Cardiac muscle cell (in vitro differentiated cells and primary cell): ENCODE measurements at regions not wholly inside any gene's neighbourhood (a gene's known extent, or its start where the extent isn't known, plus 50 kb on each side); places are given as distances from the start of the nearest gene placed in this dataset.
"Not testable (repeated sequence)": the region's sequence is repeated elsewhere in the genome, so short reads cannot be mapped to it uniquely, and the experiment has no call there.

Experiments
- DNase-seq, 2 donors: peaks; one replicate each; pipeline versions ENCODE4 v3.0.0 to v3.0.0-alpha.2; 2010 to 2017; ENCODE audit warnings: low read depth in 1 of 2, low spot score in 1 of 2
- H3K27ac ChIP-seq: fragments of 200-600 bp; sonication (generic); 2 replicates; pipeline ENCODE4 v1.5.1; 2016
- H3K27me3 ChIP-seq: fragments of 200-600 bp; sonication (generic); 2 replicates; pipeline ENCODE4 v1.6.0; 2016; ENCODE audit warnings: control low read depth
- H3K36me3 ChIP-seq: fragments of 200-600 bp; sonication (generic); 2 replicates; pipeline ENCODE4 v1.5.1; 2016; ENCODE audit warnings: control low read depth
- H3K4me1 ChIP-seq: fragments of 200-600 bp; sonication (generic); 2 replicates; pipeline ENCODE4 v1.8.1; 2017; ENCODE audit warnings: low read depth, mild to moderate bottlenecking, mixed run types
- H3K4me3 ChIP-seq: fragments of 200-600 bp; sonication (generic); 2 replicates; pipeline ENCODE4 v1.5.1; 2016; ENCODE audit warnings: mild to moderate bottlenecking
- H3K9me3 ChIP-seq: fragments of 200-600 bp; sonication (generic); 2 replicates; pipeline ENCODE4 v1.5.1; 2017; ENCODE audit warnings: low read depth, mild to moderate bottlenecking, control low read depth
- CTCF ChIP-seq: IDR thresholded peaks from 2 replicates; pipeline ENCODE4 v1.5.1; 2012; ENCODE audit warnings: low read depth, mild to moderate bottlenecking, low read length

- not testable (repeated sequence) for H3K4me3 ChIP-seq, H3K4me1 ChIP-seq, H3K27me3 ChIP-seq, H3K27ac ChIP-seq, H3K36me3 ChIP-seq, H3K9me3 ChIP-seq, DNase-seq
- peak; percentile 4 for TF ChIP-seq CTCF
Observed at GRCh38 chr19:31484858-31485410, 135.7 kb upstream of the TSHZ3 start.

- DNase-seq, result no peak
Observed at GRCh38 chr19:31485472-31485871, 136.2 kb upstream of the TSHZ3 start.

DNA sequence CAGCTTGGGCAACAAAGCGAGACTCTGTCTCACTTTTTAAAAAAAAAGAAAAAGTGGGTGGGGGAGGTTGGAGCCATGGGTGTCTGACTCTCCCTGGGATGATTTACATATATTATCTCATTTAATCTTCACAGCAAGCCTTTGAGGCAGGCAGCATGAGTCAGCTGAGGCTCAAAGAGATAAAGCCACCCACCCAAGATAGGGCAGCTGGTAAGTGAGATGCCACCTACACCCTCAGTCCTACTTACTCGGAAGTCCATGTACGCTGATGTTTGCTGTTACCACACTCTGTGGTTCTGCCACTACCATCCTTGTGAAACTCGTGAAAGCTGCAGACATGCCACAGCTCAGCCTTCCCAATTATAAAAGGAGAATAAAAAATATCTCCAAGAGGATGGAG lies 142.0 kb upstream of the TSHZ3 start:
- H3K36me3 ChIP-seq, result no peaks in the 10 kb centered on the region
- H3K4me3 ChIP-seq, result no peak overlapping the region
- peak in 1 of 2 donors; percentile 48 for DNase-seq
- H3K9me3 ChIP-seq, result no peaks in the 10 kb centered on the region
- peaks cover 9% of the 10 kb centered on the region for H3K27me3 ChIP-seq
- H3K4me1 ChIP-seq, result no peaks in the 10 kb centered on the region
- no peak for TF ChIP-seq CTCF
- H3K27ac ChIP-seq, result no peak overlapping the region

More at GRCh38 chr19:31485472-31485871, 136.2 kb upstream of the TSHZ3 start:
- no peak for TF ChIP-seq CTCF
- H3K27ac ChIP-seq, result no peak overlapping the region
- H3K9me3 ChIP-seq, result no peaks in the 10 kb centered on the region
- no peaks in the 10 kb centered on the region for H3K4me1 ChIP-seq
- H3K27me3 ChIP-seq, result no peaks in the 10 kb centered on the region
- no peak overlapping the region for H3K4me3 ChIP-seq
- no peaks in the 10 kb centered on the region for H3K36me3 ChIP-seq

DNA sequence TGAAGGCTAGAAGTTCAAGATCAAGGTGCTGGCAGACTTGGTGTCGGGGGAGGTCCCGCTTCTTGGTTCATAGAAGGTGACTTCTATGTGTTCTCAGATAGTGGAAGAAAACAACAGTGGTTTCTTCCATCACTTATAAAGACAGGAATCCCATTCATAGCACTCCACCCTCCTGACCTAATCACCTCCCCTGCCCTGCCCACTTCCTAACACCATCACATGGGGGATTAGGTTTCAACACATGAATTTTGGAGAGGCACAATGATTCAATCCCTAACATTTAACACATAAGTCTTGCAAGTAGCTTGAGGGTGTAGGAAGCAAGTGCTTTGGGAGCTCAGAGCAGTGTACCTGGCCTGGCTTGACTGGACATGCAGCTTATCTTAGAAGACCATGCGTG lies 142.8 kb upstream of the TSHZ3 start:
- no peak overlapping the region for H3K27ac ChIP-seq
- no peak for DNase-seq
- peaks cover 9% of the 10 kb centered on the region for H3K27me3 ChIP-seq
- TF ChIP-seq CTCF, result no peak
- H3K36me3 ChIP-seq, result no peaks in the 10 kb centered on the region
- H3K4me1 ChIP-seq, result no peaks in the 10 kb centered on the region
- no peak overlapping the region for H3K4me3 ChIP-seq
- no peaks in the 10 kb centered on the region for H3K9me3 ChIP-seq

DNA sequence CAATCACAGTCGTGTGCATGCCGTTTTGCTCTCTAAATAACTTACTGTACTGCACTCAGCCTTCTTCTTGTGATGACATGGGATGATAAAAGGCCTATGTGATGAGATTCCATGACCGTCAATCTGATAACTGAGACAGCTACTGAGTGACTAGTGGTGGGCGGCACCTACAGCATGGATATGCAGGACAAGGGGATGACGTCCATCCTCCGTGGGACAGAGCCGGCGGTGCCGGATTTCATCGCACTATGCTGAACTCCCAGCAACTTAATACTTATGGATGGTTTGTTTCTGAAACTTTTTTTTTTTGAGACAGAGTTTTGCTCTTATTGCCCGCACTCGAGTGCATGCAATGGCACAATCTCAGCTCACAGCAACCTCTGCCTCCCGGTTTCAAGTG lies 146.8 kb upstream of the TSHZ3 start:
- no peak for DNase-seq
- Histone ChIP-seq H3K4me1 (no peaks in the 10 kb centered on the region), H3K27ac (no peak overlapping the region), H3K4me3 (no peak overlapping the region), H3K36me3 (no peaks in the 10 kb centered on the region), H3K9me3 (no peaks in the 10 kb centered on the region), H3K27me3 (peaks cover 11% of the 10 kb centered on the region)
- no peak for TF ChIP-seq CTCF

- Histone ChIP-seq H3K36me3 (no peaks in the 10 kb centered on the region), H3K4me3 (no peak overlapping the region), H3K27ac (no peak overlapping the region), H3K4me1 (no peaks in the 10 kb centered on the region), H3K9me3 (no peaks in the 10 kb centered on the region), H3K27me3 (peaks cover 17% of the 10 kb centered on the region)
- no peak for DNase-seq
- TF ChIP-seq CTCF, result no peak
Observed at GRCh38 chr19:31497709-31498108, 148.5 kb upstream of the TSHZ3 start.
